A673 (cell line): ENCODE measurements at regions not wholly inside any gene's neighbourhood (a gene's known extent, or its start where the extent isn't known, plus 50 kb on each side); places are given as distances from the start of the nearest gene placed in this dataset.

Experiments
- BruUV-seq: library from RNA; stranded (reverse); fragments of 400-500 nt; replicated peaks from 2 replicates; lab custom pipeline; 2021; lab: Mats Ljungman, UMichigan
- CTCF ChIA-PET: fragments of 300-600 bp; sonication (Branson Sonifier 250); formaldehyde crosslinking; loops from one replicate; lab custom pipeline; 2022; ENCODE audit warnings: antibody characterized with exemption; lab: Charles Lee
- POLR2A ChIA-PET: fragments of 300-600 bp; sonication (Branson Sonifier 250); formaldehyde crosslinking; loops from one replicate; lab custom pipeline; 2022; ENCODE audit warnings: antibody characterized with exemption; ENCODE audit not compliant: low non-redundant PET; lab: Charles Lee
- DNase-seq: peaks from one replicate; pipeline ENCODE4 v3.0.0-alpha.2; 2015; ENCODE audit warnings: low spot score
- H3K27ac ChIP-seq: fragments of 200-600 bp; sonication (generic); 2 replicates; pipeline ENCODE4 v1.5.1; 2016; ENCODE audit warnings: mixed run types, low read depth, mild to moderate bottlenecking, mixed read lengths, antibody characterized with exemption, low read length; ENCODE audit not compliant: poor library complexity, severe bottlenecking
- H3K27me3 ChIP-seq: fragments of 200-600 bp; sonication (generic); replicated peaks from 2 replicates; pipeline ENCODE4 v1.6.1; 2017; ENCODE audit warnings: mixed run types, low read depth, mild to moderate bottlenecking, mixed read lengths, antibody characterized with exemption, low read length; ENCODE audit not compliant: insufficient read depth, poor library complexity
- H3K36me3 ChIP-seq: fragments of 200-600 bp; sonication (generic); 2 replicates; pipeline ENCODE4 v1.6.1; 2016; ENCODE audit warnings: mixed run types, mild to moderate bottlenecking, mixed read lengths, antibody characterized with exemption, low read length; ENCODE audit not compliant: insufficient read depth, poor library complexity, severe bottlenecking
- H3K4me1 ChIP-seq: fragments of 200-600 bp; sonication (generic); 2 replicates; pipeline ENCODE4 v1.6.1; 2017; ENCODE audit warnings: mixed run types, mild to moderate bottlenecking, mixed read lengths, antibody characterized with exemption, low read length; ENCODE audit not compliant: insufficient read depth, poor library complexity, severe bottlenecking
- H3K4me3 ChIP-seq: fragments of 200-600 bp; sonication (generic); 2 replicates; pipeline ENCODE4 v1.5.1; 2016; ENCODE audit warnings: low read depth, mixed run types, mild to moderate bottlenecking, mixed read lengths, low read length; ENCODE audit not compliant: poor library complexity, severe bottlenecking
- H3K9me3 ChIP-seq: fragments of 200-600 bp; sonication (generic); 2 replicates; pipeline ENCODE4 v1.6.1; 2016; ENCODE audit warnings: mixed run types, low read depth, mild to moderate bottlenecking, mixed read lengths, antibody characterized with exemption, low read length; ENCODE audit not compliant: poor library complexity, severe bottlenecking
- CTCF ChIP-seq: fragments of 300-800, 200-600 bp; sonication (generic); conservative IDR thresholded peaks from 2 replicates; pipeline ENCODE4 v1.5.1; 2017; ENCODE audit warnings: low read depth, mild to moderate bottlenecking, antibody characterized with exemption, low read length, moderate library complexity, mixed read lengths
- EZH2 ChIP-seq: fragments of 200-600 bp; sonication (generic); IDR thresholded peaks from 2 replicates; pipeline ENCODE4 v1.6.1; 2017; ENCODE audit warnings: borderline replicate concordance, low read depth, mild to moderate bottlenecking, mixed read lengths, antibody characterized with exemption, low read length; ENCODE audit not compliant: poor library complexity, severe bottlenecking
- intact Hi-C: fragments of 100-400 bp; cut with micrococcal nuclease; formaldehyde crosslinking; loops from one replicate; pipeline ENCODE4 v1.10.0; 2022; ENCODE audit not compliant: unreplicated experiment

- BruUV-seq, result no TSS peak
- Histone ChIP-seq H3K27me3 (no peaks in the 10 kb centered on the region), H3K9me3 (no peaks in the 10 kb centered on the region), H3K4me1 (no peaks in the 10 kb centered on the region), H3K36me3 (no peaks in the 10 kb centered on the region), H3K4me3 (no peak overlapping the region), H3K27ac (no peak overlapping the region)
- no peak for DNase-seq
- ChIA-PET POLR2A (no interaction called here), CTCF (no interaction called here)
- TF ChIP-seq CTCF, result no peak
- intact Hi-C loops, result no loop called here
These were observed 99.3 kb upstream of the FSHB start for GRCh38 chr11:30131535-30131934.

- Histone ChIP-seq H3K27ac (no peak overlapping the region), H3K9me3 (no peaks in the 10 kb centered on the region), H3K36me3 (no peaks in the 10 kb centered on the region), H3K27me3 (peaks cover 9% of the 10 kb centered on the region), H3K4me1 (no peaks in the 10 kb centered on the region), H3K4me3 (no peak overlapping the region)
- ChIA-PET CTCF (no interaction called here), POLR2A (no interaction called here)
- intact Hi-C loops, result no loop called here
- TF ChIP-seq EZH2 (no peak), CTCF (no peak)
- DNase-seq, result no peak
- no TSS peak for BruUV-seq
These were observed 97.5 kb upstream of the FSHB start for GRCh38 chr11:30133281-30133680.

- no TSS peak for BruUV-seq
- ChIA-PET POLR2A (no interaction called here), CTCF (interaction anchor here (0.6 to 2.3 kb wide), 11 partner anchors 9 to 775 kb away, joined by 3 to 30 read pairs (median 3); no protein-coding TSS in a partner anchor)
- TF ChIP-seq EZH2 (no peak), CTCF (peak; percentile 99)
- no peaks in the 10 kb centered on the region for H3K36me3 ChIP-seq
- H3K4me1 ChIP-seq, result no peaks in the 10 kb centered on the region
- H3K27ac ChIP-seq, result no peak overlapping the region
- peak; percentile 86 for DNase-seq
- H3K4me3 ChIP-seq, result no peak overlapping the region
- intact Hi-C loops, result loop anchor here (1.0 to 2.0 kb wide), 2 partner anchors 711 to 800 kb away; no protein-coding TSS in a partner anchor
- no peaks in the 10 kb centered on the region for H3K27me3 ChIP-seq
- H3K9me3 ChIP-seq, result no peaks in the 10 kb centered on the region
These were observed 87.6 kb upstream of the FSHB start for GRCh38 chr11:30143098-30143705.
